Smooth muscle cell (in vitro differentiated cells): ENCODE measurements at regions not wholly inside any gene's neighbourhood (a gene's known extent, or its start where the extent isn't known, plus 50 kb on each side); places are given as distances from the start of the nearest gene placed in this dataset.

ENCODE experiments used
- DNase-seq: peaks from one replicate; lab custom pipeline; 2025; ENCODE audit not compliant: unreplicated experiment; lab: John Stamatoyannopoulos, UW
- H2AFZ ChIP-seq: fragments of 200-600 bp; sonication (generic); 2 replicates; pipeline ENCODE4 v1.6.0; 2016; ENCODE audit warnings: antibody characterized with exemption, low read depth, mild to moderate bottlenecking
- H3F3A ChIP-seq: fragments of 200-600 bp; sonication (generic); 2 replicates; pipeline ENCODE4 v1.6.0; 2017; ENCODE audit warnings: antibody characterized with exemption, low read depth
- H3K27ac ChIP-seq: fragments of 200-600 bp; sonication (generic); 2 replicates; pipeline ENCODE4 v1.5.1; 2016; ENCODE audit warnings: low read depth, mild to moderate bottlenecking
- H3K27me3 ChIP-seq: fragments of 200-600 bp; sonication (generic); 2 replicates; pipeline ENCODE4 v1.6.1; 2016; ENCODE audit warnings: low read depth, mild to moderate bottlenecking
- H3K36me3 ChIP-seq: fragments of 200-600 bp; sonication (generic); 2 replicates; pipeline ENCODE4 v1.5.1; 2016; ENCODE audit warnings: low read depth
- H3K4me1 ChIP-seq: fragments of 200-600 bp; sonication (generic); 2 replicates; pipeline ENCODE4 v1.5.1; 2016; ENCODE audit warnings: low read depth
- H3K4me2 ChIP-seq: fragments of 200-600 bp; sonication (generic); 2 replicates; pipeline ENCODE4 v1.6.0; 2016; ENCODE audit warnings: mild to moderate bottlenecking
- H3K4me3 ChIP-seq: fragments of 200-600 bp; sonication (generic); 2 replicates; pipeline ENCODE4 v1.5.1; 2016; ENCODE audit warnings: mild to moderate bottlenecking
- H3K79me2 ChIP-seq: fragments of 200-600 bp; sonication (generic); 2 replicates; pipeline ENCODE4 v1.6.0; 2016; ENCODE audit warnings: low read depth, mild to moderate bottlenecking
- H3K9ac ChIP-seq: fragments of 200-600 bp; sonication (generic); 2 replicates; pipeline ENCODE4 v1.6.0; 2016; ENCODE audit warnings: low read depth
- H3K9me3 ChIP-seq: fragments of 200-600 bp; sonication (generic); replicated peaks from 2 replicates; pipeline ENCODE4 v1.5.1; 2016; ENCODE audit warnings: low read depth
- H4K20me1 ChIP-seq: fragments of 200-600 bp; sonication (generic); 2 replicates; pipeline ENCODE4 v1.6.0; 2016; ENCODE audit warnings: low read depth
- WGBS: methylation state at CpG from one replicate; pipeline ENCODE4 v1.1.7; 2016; ENCODE audit warnings: low lambda C conversion rate; 5-methylcytosine and 5-hydroxymethylcytosine counted together
- TF ChIP-seq, protein P1 (sequence below): fragments of 200-600 bp; sonication (generic); IDR thresholded peaks from 2 replicates; pipeline ENCODE4 v1.5.1; 2017; ENCODE audit warnings: borderline replicate concordance, mild to moderate bottlenecking, antibody characterized with exemption; ENCODE audit not compliant: insufficient read depth, poor library complexity, severe bottlenecking

DNA sequence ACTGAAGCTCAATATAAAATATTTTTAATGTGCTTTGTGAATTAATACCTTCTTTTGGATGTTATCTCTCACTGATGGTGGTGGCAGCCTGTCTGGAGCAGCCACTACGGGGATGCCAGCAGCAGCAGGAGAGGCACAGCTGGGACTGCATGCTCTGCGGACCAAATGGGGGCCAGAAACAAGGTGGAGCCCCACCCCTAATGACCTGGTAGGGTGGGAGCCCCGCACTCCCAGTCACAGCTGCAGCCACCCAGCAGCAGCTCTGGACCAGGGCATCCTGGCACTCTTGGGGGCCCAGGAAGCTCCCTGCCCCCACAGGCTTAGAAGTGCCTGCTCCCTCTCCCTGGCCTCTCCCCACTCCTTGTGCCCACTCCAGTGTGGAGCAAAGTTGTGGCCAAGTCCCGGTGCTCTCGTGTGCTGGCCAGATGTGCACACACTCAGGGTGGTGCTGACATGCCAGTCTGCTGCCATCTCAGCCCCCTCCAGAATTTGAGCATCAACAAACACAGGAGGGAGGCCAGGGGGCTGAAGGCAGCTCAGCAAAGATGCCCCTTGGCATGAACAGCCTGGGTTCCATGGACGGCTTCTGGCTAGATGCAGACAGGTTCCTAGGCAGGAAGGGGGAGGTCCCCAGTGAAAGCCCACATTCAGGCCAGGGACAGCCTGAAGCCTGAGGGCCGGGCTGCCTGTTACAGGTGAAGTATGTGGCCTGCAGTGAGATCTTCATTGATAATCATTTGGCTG, 696.7 kb upstream of the SLITRK5 start:
- no peaks in the 10 kb centered on the region for H3K27me3 ChIP-seq
- H3F3A ChIP-seq: no peaks in the 10 kb centered on the region
- DNase-seq: no peak
- H3K4me2 ChIP-seq: no peak overlapping the region
- H3K79me2 ChIP-seq: no peaks in the 10 kb centered on the region
- no peaks in the 10 kb centered on the region for H3K36me3 ChIP-seq
- H3K9ac ChIP-seq: no peak overlapping the region
- H3K27ac ChIP-seq: no peak overlapping the region
- no peaks in the 10 kb centered on the region for H3K4me1 ChIP-seq
- WGBS: 85% methylated on average over 7 of the region's 7 CpGs
- TF ChIP-seq, protein P1, sequence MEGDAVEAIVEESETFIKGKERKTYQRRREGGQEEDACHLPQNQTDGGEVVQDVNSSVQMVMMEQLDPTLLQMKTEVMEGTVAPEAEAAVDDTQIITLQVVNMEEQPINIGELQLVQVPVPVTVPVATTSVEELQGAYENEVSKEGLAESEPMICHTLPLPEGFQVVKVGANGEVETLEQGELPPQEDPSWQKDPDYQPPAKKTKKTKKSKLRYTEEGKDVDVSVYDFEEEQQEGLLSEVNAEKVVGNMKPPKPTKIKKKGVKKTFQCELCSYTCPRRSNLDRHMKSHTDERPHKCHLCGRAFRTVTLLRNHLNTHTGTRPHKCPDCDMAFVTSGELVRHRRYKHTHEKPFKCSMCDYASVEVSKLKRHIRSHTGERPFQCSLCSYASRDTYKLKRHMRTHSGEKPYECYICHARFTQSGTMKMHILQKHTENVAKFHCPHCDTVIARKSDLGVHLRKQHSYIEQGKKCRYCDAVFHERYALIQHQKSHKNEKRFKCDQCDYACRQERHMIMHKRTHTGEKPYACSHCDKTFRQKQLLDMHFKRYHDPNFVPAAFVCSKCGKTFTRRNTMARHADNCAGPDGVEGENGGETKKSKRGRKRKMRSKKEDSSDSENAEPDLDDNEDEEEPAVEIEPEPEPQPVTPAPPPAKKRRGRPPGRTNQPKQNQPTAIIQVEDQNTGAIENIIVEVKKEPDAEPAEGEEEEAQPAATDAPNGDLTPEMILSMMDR: no peak
- H4K20me1 ChIP-seq: no peaks in the 10 kb centered on the region
- H2AFZ ChIP-seq: no peak overlapping the region
- no peaks in the 10 kb centered on the region for H3K9me3 ChIP-seq
- no peak overlapping the region for H3K4me3 ChIP-seq

DNA sequence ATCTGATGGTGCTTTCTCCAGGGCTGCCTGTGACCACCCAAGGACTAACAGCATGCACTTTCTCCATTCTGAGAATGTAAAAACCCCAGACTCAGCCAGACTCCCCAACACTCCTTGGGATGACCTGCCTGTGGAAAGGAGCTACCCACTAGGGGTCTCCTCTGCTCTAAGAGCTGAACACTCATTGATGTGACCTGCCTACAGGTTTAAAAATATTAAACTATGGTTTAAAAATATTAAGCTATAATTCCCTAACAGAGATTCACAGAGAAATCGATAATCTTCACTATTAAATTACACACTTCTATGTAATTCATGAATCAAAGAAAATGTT, 696.2 kb upstream of the SLITRK5 start:
- no peaks in the 10 kb centered on the region for H3F3A ChIP-seq
- H3K79me2 ChIP-seq: no peaks in the 10 kb centered on the region
- no peaks in the 10 kb centered on the region for H3K9me3 ChIP-seq
- H3K27me3 ChIP-seq: no peaks in the 10 kb centered on the region
- H3K4me1 ChIP-seq: no peaks in the 10 kb centered on the region
- H3K27ac ChIP-seq: no peak overlapping the region
- no peak overlapping the region for H3K4me3 ChIP-seq
- TF ChIP-seq, protein P1: no peak
- H3K36me3 ChIP-seq: no peaks in the 10 kb centered on the region
- no peak for DNase-seq
- H2AFZ ChIP-seq: no peak overlapping the region
- H4K20me1 ChIP-seq: no peaks in the 10 kb centered on the region
- WGBS: 74% methylated on average over 1 of the region's 1 CpG
- H3K4me2 ChIP-seq: no peak overlapping the region
- no peak overlapping the region for H3K9ac ChIP-seq

DNA sequence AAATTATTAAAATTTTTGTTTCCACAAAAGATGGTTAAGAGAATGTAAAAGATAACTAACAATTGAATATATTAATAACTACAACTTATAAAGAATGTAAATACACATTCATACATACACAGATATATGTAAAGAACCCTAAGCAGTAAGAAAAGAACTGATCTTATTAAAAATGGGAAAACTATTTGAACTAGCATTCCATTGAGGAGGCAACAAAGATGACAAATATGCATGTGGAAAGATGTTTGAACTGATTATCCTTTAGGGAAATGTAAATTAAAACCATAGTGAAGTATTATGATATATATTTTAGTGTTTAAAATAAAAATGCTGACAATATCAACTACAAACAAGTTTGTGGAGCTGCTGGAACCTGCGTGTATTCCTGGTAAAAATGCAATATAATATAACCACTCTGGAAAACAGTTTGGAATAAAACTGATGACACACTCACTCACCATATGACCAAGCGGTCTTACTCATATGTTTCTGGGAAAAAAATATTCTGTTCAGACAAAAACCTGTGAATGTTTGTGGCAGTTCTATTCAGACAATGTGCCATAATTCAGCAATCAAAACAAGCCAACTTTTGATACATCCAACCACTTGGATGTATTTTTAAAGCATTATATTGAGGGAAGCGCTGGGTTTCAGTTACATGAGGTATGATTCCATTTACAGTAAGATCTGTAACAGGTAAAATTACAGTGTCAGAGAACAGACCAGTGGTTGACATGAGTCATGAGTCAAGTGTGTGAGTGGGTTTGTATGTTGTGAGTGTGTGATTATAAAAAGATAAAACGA, 694.4 kb upstream of the SLITRK5 start:
- Histone ChIP-seq H3K4me3 (no peak overlapping the region), H3K36me3 (no peaks in the 10 kb centered on the region), H3K9ac (no peak overlapping the region), H4K20me1 (no peaks in the 10 kb centered on the region), H3K27ac (no peak overlapping the region), H2AFZ (peak overlapping the region; percentile 22), H3K4me1 (no peaks in the 10 kb centered on the region), H3K79me2 (no peaks in the 10 kb centered on the region), H3K27me3 (no peaks in the 10 kb centered on the region), H3K4me2 (no peak overlapping the region), H3K9me3 (no peaks in the 10 kb centered on the region), H3F3A (no peaks in the 10 kb centered on the region)
- TF ChIP-seq, protein P1: no peak
- 76% methylated on average over 4 of the region's 4 CpGs for WGBS
- no peak for DNase-seq
